Body of pancreas (tissue), 4 donors: ENCODE measurements at regions not wholly inside any gene's neighbourhood (a gene's known extent, or its start where the extent isn't known, plus 50 kb on each side); places are given as distances from the start of the nearest gene placed in this dataset.

ENCODE experiments used
- POLR2A ChIP-seq, 3 donors: fragments of 450-650 bp; IDR thresholded peaks; one replicate each; pipeline ENCODE4 v1.6.1; 2016; ENCODE audit warnings: antibody characterized with exemption in 3 of 3, mild to moderate bottlenecking in 2 of 3
- TF ChIP-seq, protein P1 (sequence below), 7 experiments: fragments of 450-650 bp in 4 of 7; fragments of 200-600 bp in 3 of 7; sonication (generic) in 3 of 7; IDR thresholded peaks; one replicate each; pipeline ENCODE4 v1.5.1; 2016 to 2019; ENCODE audit warnings: antibody characterized with exemption in 7 of 7

DNA sequence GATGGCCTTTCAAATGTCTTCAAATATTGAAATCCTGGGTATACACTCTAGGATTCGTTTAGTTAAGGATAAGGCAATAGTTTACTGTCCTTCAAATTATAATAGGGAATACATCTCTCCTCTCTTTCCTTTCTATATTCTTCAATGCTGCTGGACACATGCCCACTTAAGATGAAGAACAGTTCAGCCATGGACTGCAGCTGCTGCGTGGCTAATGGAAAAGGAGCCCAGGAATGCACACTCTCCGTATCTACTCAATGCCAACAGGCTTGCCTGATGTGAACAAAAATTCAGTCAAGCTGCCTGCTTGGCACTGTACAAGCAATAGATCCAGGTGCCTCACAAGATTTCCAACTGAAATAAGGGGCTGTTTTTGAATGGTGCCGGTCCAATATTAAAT, 321.2 kb upstream of the LYPLAL1 start:
- TF ChIP-seq, protein P1, sequence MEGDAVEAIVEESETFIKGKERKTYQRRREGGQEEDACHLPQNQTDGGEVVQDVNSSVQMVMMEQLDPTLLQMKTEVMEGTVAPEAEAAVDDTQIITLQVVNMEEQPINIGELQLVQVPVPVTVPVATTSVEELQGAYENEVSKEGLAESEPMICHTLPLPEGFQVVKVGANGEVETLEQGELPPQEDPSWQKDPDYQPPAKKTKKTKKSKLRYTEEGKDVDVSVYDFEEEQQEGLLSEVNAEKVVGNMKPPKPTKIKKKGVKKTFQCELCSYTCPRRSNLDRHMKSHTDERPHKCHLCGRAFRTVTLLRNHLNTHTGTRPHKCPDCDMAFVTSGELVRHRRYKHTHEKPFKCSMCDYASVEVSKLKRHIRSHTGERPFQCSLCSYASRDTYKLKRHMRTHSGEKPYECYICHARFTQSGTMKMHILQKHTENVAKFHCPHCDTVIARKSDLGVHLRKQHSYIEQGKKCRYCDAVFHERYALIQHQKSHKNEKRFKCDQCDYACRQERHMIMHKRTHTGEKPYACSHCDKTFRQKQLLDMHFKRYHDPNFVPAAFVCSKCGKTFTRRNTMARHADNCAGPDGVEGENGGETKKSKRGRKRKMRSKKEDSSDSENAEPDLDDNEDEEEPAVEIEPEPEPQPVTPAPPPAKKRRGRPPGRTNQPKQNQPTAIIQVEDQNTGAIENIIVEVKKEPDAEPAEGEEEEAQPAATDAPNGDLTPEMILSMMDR (IDR thresholded peaks at IDR 0.05) = no peak
- no peak for TF ChIP-seq POLR2A (IDR thresholded peaks at IDR 0.05)
